VCaP (cell line): ENCODE measurements at regions not wholly inside any gene's neighbourhood (a gene's known extent, or its start where the extent isn't known, plus 50 kb on each side); places are given as distances from the start of the nearest gene placed in this dataset.
A peak's percentile ranks its signal among the peaks of the same experiment; 100 is the strongest.

ENCODE experiments used
- H3K27ac ChIP-seq: fragments of 450-650 bp; 2 replicates; pipeline ENCODE4 v1.5.1; 2017
- CTCF ChIP-seq: fragments of 450-650 bp; conservative IDR thresholded peaks from 2 replicates; pipeline ENCODE4 v1.5.1; 2017; ENCODE audit warnings: mild to moderate bottlenecking, moderate library complexity

GRCh38 chr9:89926691-89927220, 321.9 kb downstream of the GADD45G start:
- no peak for TF ChIP-seq CTCF

GRCh38 chr9:89928106-89928505, 323.3 kb downstream of the GADD45G start:
- peak overlapping the region; percentile 85 for H3K27ac ChIP-seq
- TF ChIP-seq CTCF: no peak

More at GRCh38 chr9:89926691-89927220, 321.9 kb downstream of the GADD45G start:
- H3K27ac ChIP-seq: peak overlapping the region; percentile 85

GRCh38 chr9:89928521-89929275, 323.9 kb downstream of the GADD45G start:
- TF ChIP-seq CTCF: no peak
- peak overlapping the region; percentile 85; the same call in 1 of the 2 replicates for H3K27ac ChIP-seq

GRCh38 chr9:89929315-89929672, 324.5 kb downstream of the GADD45G start:
- TF ChIP-seq CTCF: no peak

GRCh38 chr9:89929673-89930480, 325.1 kb downstream of the GADD45G start:
- no peak overlapping the region for H3K27ac ChIP-seq
- no peak for TF ChIP-seq CTCF

More at GRCh38 chr9:89929315-89929672, 324.5 kb downstream of the GADD45G start:
- H3K27ac ChIP-seq: no peak overlapping the region

- no peak for TF ChIP-seq CTCF
- H3K27ac ChIP-seq: no peak overlapping the region
These were observed 328.8 kb downstream of the GADD45G start for GRCh38 chr9:89933578-89933977.

- no peak for TF ChIP-seq CTCF
- no peak overlapping the region for H3K27ac ChIP-seq
These were observed 330.3 kb downstream of the GADD45G start for GRCh38 chr9:89935115-89935514.
